ENCODE measurements at regions not wholly inside any gene's neighbourhood (a gene's known extent, or its start where the extent isn't known, plus 50 kb on each side); places are given as distances from the start of the nearest gene placed in this dataset.

GRCh38 chr5:85345818-85346217 is 961.1 kb upstream of the EDIL3 start:
- no peaks in the 10 kb centered on the region for H3K9me3 Mint-ChIP-seq
- Histone ChIP-seq H3K27ac (ENCODE audit: low read depth, low read length) (no peak overlapping the region), H3K4me1 (ENCODE audit: control insufficient read depth, insufficient read depth, low read length) (no peaks in the 10 kb centered on the region), H3K9ac (ENCODE audit: extremely low read depth, low read length, poor library complexity, severe bottlenecking) (no peak overlapping the region), H3K4me3 (ENCODE audit: low read length) (no peak overlapping the region), H3K36me3 (ENCODE audit: control insufficient read depth, insufficient read depth, low read length) (no peaks in the 10 kb centered on the region), H3K27me3 (ENCODE audit: control insufficient read depth, insufficient read depth, low read length, poor library complexity, severe bottlenecking) (no peaks in the 10 kb centered on the region), H3K9me3 (ENCODE audit: control insufficient read depth, low read length) (no peaks in the 10 kb centered on the region)
- no peaks in the 10 kb centered on the region for H3K27me3 Mint-ChIP-seq (ENCODE audit: insufficient read depth)
- H3K36me3 Mint-ChIP-seq (ENCODE audit: low read depth): no peaks in the 10 kb centered on the region
- no peak for DNase-seq
- 100% methylated on average over 2 of the region's 2 CpGs; no CpG with 5 or more reads in 1 of the 2 experiments for WGBS, 2 experiments (ENCODE audit: insufficient coverage in 1 of 2, insufficient read length in 1 of 2)
- no peak overlapping the region for H3K27ac Mint-ChIP-seq
- no peak for TF ChIP-seq CTCF (conservative IDR thresholded peaks at IDR 0.05)
- H3K4me1 Mint-ChIP-seq: no peaks in the 10 kb centered on the region
- no peak overlapping the region for H3K4me3 Mint-ChIP-seq

GRCh38 chr5:85357309-85357708 is 972.6 kb upstream of the EDIL3 start:
- Histone ChIP-seq H3K9ac (ENCODE audit: extremely low read depth, low read length, poor library complexity, severe bottlenecking) (no peak overlapping the region), H3K36me3 (ENCODE audit: control insufficient read depth, insufficient read depth, low read length) (no peaks in the 10 kb centered on the region), H3K4me1 (ENCODE audit: control insufficient read depth, insufficient read depth, low read length) (no peaks in the 10 kb centered on the region), H3K4me3 (ENCODE audit: low read length) (no peak overlapping the region), H3K27ac (ENCODE audit: low read depth, low read length) (no peak overlapping the region), H3K9me3 (ENCODE audit: control insufficient read depth, low read length) (no peaks in the 10 kb centered on the region), H3K27me3 (ENCODE audit: control insufficient read depth, insufficient read depth, low read length, poor library complexity, severe bottlenecking) (no peaks in the 10 kb centered on the region)
- Mint-ChIP-seq H3K27ac (no peak overlapping the region), H3K4me3 (no peak overlapping the region), H3K4me1 (no peaks in the 10 kb centered on the region), H3K9me3 (no peaks in the 10 kb centered on the region), H3K36me3 (ENCODE audit: low read depth) (no peaks in the 10 kb centered on the region), H3K27me3 (ENCODE audit: insufficient read depth) (no peaks in the 10 kb centered on the region)
- WGBS, 2 experiments (ENCODE audit: insufficient coverage in 1 of 2, insufficient read length in 1 of 2): 100% methylated on average over 1 of the region's 1 CpG; no CpG with 5 or more reads in 1 of the 2 experiments
- TF ChIP-seq CTCF (conservative IDR thresholded peaks at IDR 0.05): no peak
- no peak for DNase-seq

GRCh38 chr5:85375525-85375924 is 990.8 kb upstream of the EDIL3 start:
- 76 to 85% methylated on average over 4 of the region's 4 CpGs for WGBS, 2 experiments (ENCODE audit: insufficient coverage in 1 of 2, insufficient read length in 1 of 2)
- Histone ChIP-seq H3K27ac (ENCODE audit: low read depth, low read length) (no peak overlapping the region), H3K9me3 (ENCODE audit: control insufficient read depth, low read length) (no peaks in the 10 kb centered on the region), H3K9ac (ENCODE audit: extremely low read depth, low read length, poor library complexity, severe bottlenecking) (no peak overlapping the region), H3K4me1 (ENCODE audit: control insufficient read depth, insufficient read depth, low read length) (no peaks in the 10 kb centered on the region), H3K36me3 (ENCODE audit: control insufficient read depth, insufficient read depth, low read length) (no peaks in the 10 kb centered on the region), H3K4me3 (ENCODE audit: low read length) (no peak overlapping the region), H3K27me3 (ENCODE audit: control insufficient read depth, insufficient read depth, low read length, poor library complexity, severe bottlenecking) (no peaks in the 10 kb centered on the region)
- Mint-ChIP-seq H3K4me1 (no peaks in the 10 kb centered on the region), H3K27me3 (ENCODE audit: insufficient read depth) (no peaks in the 10 kb centered on the region), H3K27ac (no peak overlapping the region), H3K36me3 (ENCODE audit: low read depth) (no peaks in the 10 kb centered on the region), H3K9me3 (peaks cover 2% of the 10 kb centered on the region), H3K4me3 (no peak overlapping the region)
- TF ChIP-seq CTCF (conservative IDR thresholded peaks at IDR 0.05): no peak
- no peak for DNase-seq
